HG03280 (cell line): ENCODE measurements at regions not wholly inside any gene's neighbourhood (a gene's known extent, or its start where the extent isn't known, plus 50 kb on each side); places are given as distances from the start of the nearest gene placed in this dataset.

ENCODE experiments used
- ATAC-seq: cut with Tn5 transposase; IDR thresholded peaks from one replicate; pipeline ENCODE4 v1.9.1; 2021; ENCODE audit warnings: mild to moderate bottlenecking, moderate library complexity; ENCODE audit not compliant: unreplicated experiment

- ATAC-seq = no peak
Measured at GRCh38 chr1:29638281-29638680, 402.0 kb downstream of the PTPRU start.

- ATAC-seq = no peak
Measured at GRCh38 chr1:29636936-29637335, 400.6 kb downstream of the PTPRU start.

- no peak for ATAC-seq
Measured at GRCh38 chr1:29635501-29636263, 399.4 kb downstream of the PTPRU start.

- ATAC-seq = no peak
Measured at GRCh38 chr1:29634746-29635335, 398.5 kb downstream of the PTPRU start.

- ATAC-seq = no peak
Measured at GRCh38 chr1:29634324-29634723, 398.0 kb downstream of the PTPRU start.

- no peak for ATAC-seq
Measured at GRCh38 chr1:29633771-29634170, 397.4 kb downstream of the PTPRU start.

- no peak for ATAC-seq
Measured at GRCh38 chr1:29632806-29633615, 396.7 kb downstream of the PTPRU start.

GRCh38 chr1:29631836-29632805 lies 395.8 kb downstream of the PTPRU start:
- ATAC-seq = no peak

GRCh38 chr1:29631361-29631760 lies 395.0 kb downstream of the PTPRU start:
- ATAC-seq = no peak

GRCh38 chr1:29630756-29631155 lies 394.4 kb downstream of the PTPRU start:
- no peak for ATAC-seq

- no peak for ATAC-seq
Measured at GRCh38 chr1:29629814-29630516, 393.6 kb downstream of the PTPRU start.

- ATAC-seq = no peak
Measured at GRCh38 chr1:29629401-29629800, 393.1 kb downstream of the PTPRU start.

GRCh38 chr1:29628190-29628589 lies 391.9 kb downstream of the PTPRU start:
- no peak for ATAC-seq

GRCh38 chr1:29626726-29627125 lies 390.4 kb downstream of the PTPRU start:
- no peak for ATAC-seq

GRCh38 chr1:29626066-29626465 lies 389.7 kb downstream of the PTPRU start:
- no peak for ATAC-seq

- no peak for ATAC-seq
Measured at GRCh38 chr1:29625084-29625420, 388.7 kb downstream of the PTPRU start.

- ATAC-seq = no peak
Measured at GRCh38 chr1:29624320-29625083, 388.2 kb downstream of the PTPRU start.

GRCh38 chr1:29623501-29623900 lies 387.2 kb downstream of the PTPRU start:
- ATAC-seq = no peak

GRCh38 chr1:29621826-29622435 lies 385.6 kb downstream of the PTPRU start:
- no peak for ATAC-seq
